ENCODE measurements at regions not wholly inside any gene's neighbourhood (a gene's known extent, or its start where the extent isn't known, plus 50 kb on each side); places are given as distances from the start of the nearest gene placed in this dataset.
"Not testable (repeated sequence)": the region's sequence is repeated elsewhere in the genome, so short reads cannot be mapped to it uniquely, and the experiment has no call there.

- DNase-seq, result no peak
These were observed 296.6 kb upstream of the NDN start for GRCh38 chr15:23983500-23984259.

GRCh38 chr15:23994273-23994672, 307.2 kb upstream of the NDN start:
- no peak for DNase-seq

GRCh38 chr15:23998056-23998455, 311.0 kb upstream of the NDN start:
- DNase-seq, result no peak

GRCh38 chr15:24008476-24008875, 321.4 kb upstream of the NDN start:
- no peak for DNase-seq

- peak; percentile 58 for DNase-seq
These were observed 330.4 kb upstream of the NDN start for GRCh38 chr15:24017470-24017869.

GRCh38 chr15:24039683-24040082, 352.6 kb upstream of the NDN start:
- DNase-seq, result no peak

- no peak for DNase-seq
These were observed 367.6 kb upstream of the NDN start for GRCh38 chr15:24054547-24055245.

- DNase-seq, result no peak
These were observed 380.8 kb upstream of the NDN start for GRCh38 chr15:24067733-24068501.

GRCh38 chr15:24075420-24076089, 388.4 kb upstream of the NDN start:
- DNase-seq, result no peak

GRCh38 chr15:24076090-24076784, 389.1 kb upstream of the NDN start:
- no peak for DNase-seq

GRCh38 chr15:24078310-24079029, 391.4 kb upstream of the NDN start:
- DNase-seq, result no peak

- not testable (repeated sequence) for DNase-seq
These were observed 401.8 kb upstream of the NDN start for GRCh38 chr15:24088941-24089340.

GRCh38 chr15:24101503-24101902, 414.4 kb upstream of the NDN start:
- not testable (repeated sequence) for DNase-seq

- DNase-seq, result not testable (repeated sequence)
These were observed 420.4 kb upstream of the NDN start for GRCh38 chr15:24107524-24107923.

- DNase-seq, result not testable (repeated sequence)
These were observed 420.8 kb upstream of the NDN start for GRCh38 chr15:24107948-24108347.

- DNase-seq, result not testable (repeated sequence)
These were observed 421.2 kb upstream of the NDN start for GRCh38 chr15:24108349-24108748.

- not testable (repeated sequence) for DNase-seq
These were observed 452.5 kb upstream of the NDN start for GRCh38 chr15:24139622-24140021.

- not testable (repeated sequence) for DNase-seq
These were observed 458.0 kb upstream of the NDN start for GRCh38 chr15:24145070-24145469.

GRCh38 chr15:24146251-24146650, 459.1 kb upstream of the NDN start:
- no peak for DNase-seq

GRCh38 chr15:24150542-24150941, 463.4 kb upstream of the NDN start:
- DNase-seq, result no peak

- DNase-seq, result not testable (repeated sequence)
These were observed 471.2 kb upstream of the NDN start for GRCh38 chr15:24158306-24158705.

GRCh38 chr15:24165512-24165911, 478.4 kb upstream of the NDN start:
- not testable (repeated sequence) for DNase-seq
